HEK293 (cell line): ENCODE measurements at regions not wholly inside any gene's neighbourhood (a gene's known extent, or its start where the extent isn't known, plus 50 kb on each side); places are given as distances from the start of the nearest gene placed in this dataset.

ENCODE experiments used
- ATF2 ChIP-seq: fragments of 450-650 bp; formaldehyde crosslinking; IDR thresholded peaks from 2 replicates; pipeline ENCODE4 v1.5.1; 2016; ENCODE audit warnings: missing biosample characterization, missing genetic modification characterization, low read depth
- BCL11B ChIP-seq: fragments of 450-650 bp; formaldehyde crosslinking; IDR thresholded peaks from 2 replicates; pipeline ENCODE4 v1.5.1; 2016; ENCODE audit warnings: low read depth, missing biosample characterization, missing genetic modification characterization
- CTCF ChIP-seq: fragments of 450-650 bp; formaldehyde crosslinking; IDR thresholded peaks from 2 replicates; pipeline ENCODE4 v1.5.1; 2016; ENCODE audit warnings: missing biosample characterization, missing genetic modification characterization
- MZF1 ChIP-seq: fragments of 450-650 bp; formaldehyde crosslinking; IDR thresholded peaks from 2 replicates; pipeline ENCODE4 v1.5.1; 2017; ENCODE audit warnings: missing biosample characterization, missing genetic modification characterization, borderline replicate concordance
- PRDM6 ChIP-seq: fragments of 450-650 bp; formaldehyde crosslinking; IDR thresholded peaks from 2 replicates; pipeline ENCODE4 v1.5.1; 2017; ENCODE audit warnings: missing biosample characterization, missing genetic modification characterization
- ZFP41 ChIP-seq: fragments of 450-650 bp; formaldehyde crosslinking; IDR thresholded peaks from 2 replicates; pipeline ENCODE4 v1.5.1; 2016; ENCODE audit warnings: missing biosample characterization, missing genetic modification characterization, borderline replicate concordance
- ZNF223 ChIP-seq: fragments of 450-650 bp; formaldehyde crosslinking; IDR thresholded peaks from 2 replicates; pipeline ENCODE4 v1.5.1; 2016; ENCODE audit warnings: missing biosample characterization, missing genetic modification characterization
- ZNF292 ChIP-seq: fragments of 450-650 bp; formaldehyde crosslinking; IDR thresholded peaks from 2 replicates; pipeline ENCODE4 v1.5.1; 2016; ENCODE audit warnings: low read depth, missing biosample characterization, missing genetic modification characterization, borderline replicate concordance
- ZNF596 ChIP-seq: fragments of 450-650 bp; IDR thresholded peaks from 2 replicates; pipeline ENCODE4 v1.5.0; 2018; ENCODE audit warnings: missing biosample characterization, mild to moderate bottlenecking, missing genetic modification characterization, moderate library complexity
- ZNF777 ChIP-seq: fragments of 450-650 bp; formaldehyde crosslinking; IDR thresholded peaks from 2 replicates; pipeline ENCODE4 v1.5.1; 2017; ENCODE audit warnings: missing biosample characterization, missing genetic modification characterization, borderline replicate concordance
- ZSCAN16 ChIP-seq: fragments of 450-650 bp; formaldehyde crosslinking; IDR thresholded peaks from 2 replicates; pipeline ENCODE4 v1.5.1; 2016; ENCODE audit warnings: missing biosample characterization, missing genetic modification characterization
- ZXDB ChIP-seq: fragments of 450-650 bp; formaldehyde crosslinking; IDR thresholded peaks from 2 replicates; pipeline ENCODE4 v1.5.1; 2016; ENCODE audit warnings: missing biosample characterization, missing genetic modification characterization
- TF ChIP-seq, protein P1 (sequence below): fragments of 450-650 bp; formaldehyde crosslinking; IDR thresholded peaks from 2 replicates; pipeline ENCODE4 v1.5.1; 2016; ENCODE audit warnings: missing biosample characterization, missing genetic modification characterization

DNA sequence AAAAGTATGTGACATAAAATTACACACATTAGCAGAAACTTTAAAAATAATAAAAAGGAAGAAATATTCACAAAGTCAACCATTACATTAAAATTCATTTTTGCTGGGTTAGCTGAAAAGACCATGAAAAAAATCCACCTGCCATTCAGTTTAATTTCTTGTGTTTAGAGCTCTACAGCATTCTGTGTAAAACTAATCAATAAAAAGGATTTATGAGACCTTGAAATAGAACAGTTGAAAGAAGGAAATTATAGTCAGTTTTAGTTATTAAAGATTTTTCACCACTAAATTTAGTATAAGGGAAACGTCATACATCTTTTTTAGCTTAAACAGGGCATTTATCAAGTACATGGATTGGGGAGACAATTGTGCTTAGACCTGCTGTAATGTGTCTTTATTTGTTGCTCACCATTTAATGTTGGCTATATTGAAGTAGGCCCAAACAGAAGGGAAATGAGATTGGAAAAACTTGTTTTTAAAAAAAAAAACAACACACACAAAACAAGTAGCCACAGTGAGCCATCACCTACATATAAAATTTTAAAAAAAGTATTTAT lies 438.7 kb upstream of the POU3F2 start:
- TF ChIP-seq ZNF596 (tag by site-specific recombination) (no peak), ZXDB (tag by site-specific recombination) (no peak), CTCF (tag by site-specific recombination) (no peak), ZNF777 (tag by site-specific recombination) (no peak), ZSCAN16 (tag by site-specific recombination) (no peak), ZNF223 (tag by site-specific recombination) (no peak), ZFP41 (tag by site-specific recombination) (no peak), ATF2 (tag by site-specific recombination) (no peak), PRDM6 (no peak), MZF1 (tag by site-specific recombination) (no peak), BCL11B (tag by site-specific recombination) (no peak), ZNF292 (tag by site-specific recombination) (no peak)
- TF ChIP-seq, protein P1, sequence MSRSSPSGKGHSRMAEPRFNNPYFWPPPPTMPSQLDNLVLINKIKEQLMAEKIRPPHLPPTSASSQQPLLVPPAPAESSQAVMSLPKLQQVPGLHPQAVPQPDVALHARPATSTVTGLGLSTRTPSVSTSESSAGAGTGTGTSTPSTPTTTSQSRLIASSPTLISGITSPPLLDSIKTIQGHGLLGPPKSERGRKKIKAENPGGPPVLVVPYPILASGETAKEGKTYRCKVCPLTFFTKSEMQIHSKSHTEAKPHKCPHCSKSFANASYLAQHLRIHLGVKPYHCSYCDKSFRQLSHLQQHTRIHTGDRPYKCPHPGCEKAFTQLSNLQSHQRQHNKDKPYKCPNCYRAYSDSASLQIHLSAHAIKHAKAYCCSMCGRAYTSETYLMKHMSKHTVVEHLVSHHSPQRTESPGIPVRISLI (tag by site-specific recombination) = no peak
